Parathyroid adenoma (tissue), 2 donors: ENCODE measurements at regions not wholly inside any gene's neighbourhood (a gene's known extent, or its start where the extent isn't known, plus 50 kb on each side); places are given as distances from the start of the nearest gene placed in this dataset.

Source experiments
- H2AFZ ChIP-seq: fragments of 300-600 bp; sonication (generic); one replicate; pipeline ENCODE4 v1.7.0; 2017; ENCODE audit warnings: antibody characterized with exemption, mild to moderate bottlenecking
- H3K27ac ChIP-seq: fragments of 300-600 bp; sonication (generic); one replicate; pipeline ENCODE4 v1.7.0; 2017
- H3K27me3 ChIP-seq: fragments of 300-600 bp; sonication (generic); one replicate; pipeline ENCODE4 v1.7.0; 2017; ENCODE audit warnings: low read length; ENCODE audit not compliant: control insufficient read depth, insufficient read depth
- H3K36me3 ChIP-seq: fragments of 300-600 bp; sonication (generic); one replicate; pipeline ENCODE4 v1.7.0; 2017; ENCODE audit warnings: low read length; ENCODE audit not compliant: control insufficient read depth, insufficient read depth
- H3K4me1 ChIP-seq: fragments of 300-600 bp; sonication (generic); one replicate; pipeline ENCODE4 v1.7.0; 2017; ENCODE audit warnings: control low read depth
- H3K4me2 ChIP-seq: fragments of 300-600 bp; sonication (generic); one replicate; pipeline ENCODE4 v1.7.0; 2017; ENCODE audit warnings: low read length
- H3K4me3 ChIP-seq: fragments of 300-600 bp; sonication (generic); one replicate; pipeline ENCODE4 v1.7.0; 2017; ENCODE audit warnings: low read depth, low read length
- H3K79me2 ChIP-seq: fragments of 300-600 bp; sonication (generic); one replicate; pipeline ENCODE4 v1.7.0; 2017; ENCODE audit warnings: control low read depth
- H3K9ac ChIP-seq: fragments of 300-600 bp; sonication (generic); one replicate; pipeline ENCODE4 v1.7.0; 2017; ENCODE audit warnings: mild to moderate bottlenecking
- H3K9me3 ChIP-seq: fragments of 300-600 bp; sonication (generic); one replicate; pipeline ENCODE4 v1.7.0; 2017; ENCODE audit warnings: low read length; ENCODE audit not compliant: control insufficient read depth
- TF ChIP-seq, protein P1 (sequence below): fragments of 300-600 bp; sonication (generic); IDR thresholded peaks from one replicate; pipeline ENCODE4 v1.7.0; 2017; ENCODE audit warnings: antibody characterized with exemption, mild to moderate bottlenecking
- donor health status: primary hyperparathyroidism.

DNA sequence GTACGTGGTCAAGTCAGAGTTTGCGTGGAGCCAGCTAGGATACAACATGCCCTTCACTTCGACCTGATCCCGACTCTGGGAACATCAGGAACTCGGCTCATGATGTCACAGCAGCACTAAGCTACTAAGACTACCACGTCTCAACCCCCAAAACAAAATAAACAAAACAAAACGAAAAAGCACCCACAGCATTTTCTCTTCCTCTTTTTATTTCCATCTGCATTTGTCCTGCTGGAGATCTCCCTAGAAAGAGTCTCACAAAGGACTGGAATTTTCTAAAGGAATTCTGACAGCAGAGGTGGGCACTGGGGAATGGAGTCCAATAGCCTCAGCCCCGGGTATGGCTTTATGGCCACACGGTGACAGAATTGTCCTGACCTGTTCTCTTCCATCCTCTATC lies 196.6 kb downstream of the SALL1 start:
- Histone ChIP-seq H3K4me3 (peak overlapping the region; percentile 1), H3K9ac (no peak overlapping the region), H3K4me1 (peaks cover 43% of the 10 kb centered on the region), H3K36me3 (no peaks in the 10 kb centered on the region), H3K79me2 (no peaks in the 10 kb centered on the region), H3K27me3 (no peaks in the 10 kb centered on the region), H3K27ac (peak overlapping the region; percentile 78), H3K4me2 (peak overlapping the region; percentile 31), H3K9me3 (no peaks in the 10 kb centered on the region), H2AFZ (no peak overlapping the region)
- TF ChIP-seq, protein P1, sequence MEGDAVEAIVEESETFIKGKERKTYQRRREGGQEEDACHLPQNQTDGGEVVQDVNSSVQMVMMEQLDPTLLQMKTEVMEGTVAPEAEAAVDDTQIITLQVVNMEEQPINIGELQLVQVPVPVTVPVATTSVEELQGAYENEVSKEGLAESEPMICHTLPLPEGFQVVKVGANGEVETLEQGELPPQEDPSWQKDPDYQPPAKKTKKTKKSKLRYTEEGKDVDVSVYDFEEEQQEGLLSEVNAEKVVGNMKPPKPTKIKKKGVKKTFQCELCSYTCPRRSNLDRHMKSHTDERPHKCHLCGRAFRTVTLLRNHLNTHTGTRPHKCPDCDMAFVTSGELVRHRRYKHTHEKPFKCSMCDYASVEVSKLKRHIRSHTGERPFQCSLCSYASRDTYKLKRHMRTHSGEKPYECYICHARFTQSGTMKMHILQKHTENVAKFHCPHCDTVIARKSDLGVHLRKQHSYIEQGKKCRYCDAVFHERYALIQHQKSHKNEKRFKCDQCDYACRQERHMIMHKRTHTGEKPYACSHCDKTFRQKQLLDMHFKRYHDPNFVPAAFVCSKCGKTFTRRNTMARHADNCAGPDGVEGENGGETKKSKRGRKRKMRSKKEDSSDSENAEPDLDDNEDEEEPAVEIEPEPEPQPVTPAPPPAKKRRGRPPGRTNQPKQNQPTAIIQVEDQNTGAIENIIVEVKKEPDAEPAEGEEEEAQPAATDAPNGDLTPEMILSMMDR, result no peak

DNA sequence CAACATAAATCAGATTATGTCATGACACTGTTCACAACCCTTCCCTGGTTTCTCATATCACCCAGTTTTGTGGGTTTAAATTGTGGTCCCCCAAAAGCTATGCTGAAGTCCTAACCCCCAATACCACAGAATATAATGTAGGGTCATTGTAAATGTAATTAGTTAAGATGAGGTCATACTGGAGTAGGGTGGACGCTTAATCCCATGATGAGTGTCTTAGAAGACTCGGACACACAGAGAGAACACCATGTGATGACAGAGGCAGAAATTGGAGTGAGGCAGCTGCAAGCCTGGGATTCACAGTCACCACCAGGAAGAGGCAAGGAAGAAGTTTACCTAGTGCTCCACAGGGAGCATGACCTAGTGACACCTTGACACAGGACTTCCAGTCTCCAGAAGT lies 197.8 kb downstream of the SALL1 start:
- Histone ChIP-seq H3K4me1 (peaks cover 41% of the 10 kb centered on the region), H2AFZ (no peak overlapping the region), H3K79me2 (no peaks in the 10 kb centered on the region), H3K9me3 (no peaks in the 10 kb centered on the region), H3K27me3 (no peaks in the 10 kb centered on the region), H3K9ac (no peak overlapping the region), H3K27ac (no peak overlapping the region), H3K4me3 (no peak overlapping the region), H3K4me2 (no peak overlapping the region), H3K36me3 (no peaks in the 10 kb centered on the region)
- TF ChIP-seq, protein P1, result no peak

DNA sequence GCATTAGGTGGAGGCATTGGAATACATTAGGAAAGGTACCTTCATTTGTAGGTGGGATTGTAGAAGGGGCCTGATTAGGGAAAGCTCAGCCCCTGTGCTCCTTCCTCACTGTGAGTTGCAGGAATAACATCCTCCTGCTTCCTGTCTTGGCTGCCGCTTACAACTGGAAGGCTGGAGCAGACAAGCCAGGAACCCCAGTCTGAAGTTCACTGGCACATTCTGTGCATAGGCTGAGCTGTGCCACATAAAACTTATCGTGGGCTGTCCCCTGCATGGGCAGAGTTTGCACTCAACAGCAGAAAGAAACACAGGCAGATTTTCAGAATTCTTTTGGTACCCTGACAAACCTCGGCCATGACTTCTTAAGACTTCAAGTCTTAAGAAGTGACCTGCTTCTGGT lies 200.1 kb downstream of the SALL1 start:
- H3K4me3 ChIP-seq, result no peak overlapping the region
- H3K27me3 ChIP-seq, result no peaks in the 10 kb centered on the region
- H3K36me3 ChIP-seq, result no peaks in the 10 kb centered on the region
- peaks cover 25% of the 10 kb centered on the region for H3K4me1 ChIP-seq
- H3K9ac ChIP-seq, result no peak overlapping the region
- H2AFZ ChIP-seq, result no peak overlapping the region
- no peak overlapping the region for H3K4me2 ChIP-seq
- no peaks in the 10 kb centered on the region for H3K79me2 ChIP-seq
- no peaks in the 10 kb centered on the region for H3K9me3 ChIP-seq
- no peak overlapping the region for H3K27ac ChIP-seq
- TF ChIP-seq, protein P1, result no peak

DNA sequence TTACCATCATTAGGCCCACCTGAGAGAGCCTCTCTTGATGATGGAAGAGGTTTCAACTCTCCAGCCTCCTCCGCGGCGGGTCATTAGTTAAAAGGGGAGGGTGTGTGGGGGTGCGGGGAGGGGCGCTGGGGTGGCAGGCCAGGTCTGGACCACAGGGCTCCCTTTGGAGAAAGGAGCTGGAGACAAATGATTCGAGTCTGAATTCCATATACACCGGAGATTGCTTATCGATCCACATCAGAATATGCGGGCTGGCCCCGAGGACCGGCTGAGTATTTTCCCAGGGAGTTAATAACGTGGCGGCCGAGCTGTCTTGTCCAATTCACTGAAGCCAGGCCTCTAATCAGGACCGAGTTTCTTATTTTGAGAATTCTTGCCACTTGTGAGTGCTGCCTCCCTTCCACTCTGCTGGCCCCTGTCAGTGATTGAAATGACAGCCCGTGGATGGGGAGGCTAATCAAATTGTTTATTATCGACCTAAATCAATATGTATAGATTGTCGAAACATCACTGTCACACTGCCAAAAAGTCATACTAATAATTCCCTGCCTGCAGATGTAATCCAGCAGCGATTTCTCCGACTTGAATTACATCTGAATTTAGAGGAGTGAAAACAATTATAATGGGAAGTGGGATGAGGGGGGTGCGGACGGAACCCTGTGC lies 202.7 kb downstream of the SALL1 start:
- H3K27ac ChIP-seq, result no peak overlapping the region
- no peak overlapping the region for H2AFZ ChIP-seq
- no peak overlapping the region for H3K9ac ChIP-seq
- H3K4me3 ChIP-seq, result no peak overlapping the region
- no peaks in the 10 kb centered on the region for H3K27me3 ChIP-seq
- H3K4me2 ChIP-seq, result no peak overlapping the region
- no peaks in the 10 kb centered on the region for H3K79me2 ChIP-seq
- H3K36me3 ChIP-seq, result no peaks in the 10 kb centered on the region
- H3K4me1 ChIP-seq, result peaks cover 5% of the 10 kb centered on the region
- H3K9me3 ChIP-seq, result no peaks in the 10 kb centered on the region
- TF ChIP-seq, protein P1, result no peak

DNA sequence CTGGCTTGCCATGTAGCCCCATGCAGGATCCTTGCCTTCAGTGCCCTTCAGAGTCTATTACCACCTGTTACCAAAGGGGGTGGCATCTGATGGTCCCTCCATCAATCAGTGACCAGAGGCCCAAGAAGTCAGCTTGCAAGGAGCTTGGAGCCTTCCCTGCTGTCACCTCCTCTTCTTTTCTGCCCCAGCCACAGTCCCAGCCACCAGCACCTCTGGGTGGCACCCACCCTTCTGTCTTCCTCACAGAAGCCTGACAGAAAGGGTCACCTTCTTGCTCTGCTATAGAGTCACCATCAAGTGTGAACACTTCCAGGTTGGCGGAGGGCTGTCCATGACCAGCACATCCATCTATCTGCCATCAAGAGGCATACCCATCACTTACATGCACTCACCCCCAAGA lies 203.2 kb downstream of the SALL1 start:
- Histone ChIP-seq H3K9me3 (no peaks in the 10 kb centered on the region), H3K27me3 (no peaks in the 10 kb centered on the region), H3K4me1 (no peaks in the 10 kb centered on the region), H3K79me2 (no peaks in the 10 kb centered on the region), H3K9ac (no peak overlapping the region), H3K36me3 (no peaks in the 10 kb centered on the region), H3K27ac (no peak overlapping the region), H2AFZ (no peak overlapping the region), H3K4me3 (no peak overlapping the region), H3K4me2 (no peak overlapping the region)
- TF ChIP-seq, protein P1, result no peak
